SK-N-SH (cell line): ENCODE measurements at regions not wholly inside any gene's neighbourhood (a gene's known extent, or its start where the extent isn't known, plus 50 kb on each side); places are given as distances from the start of the nearest gene placed in this dataset.

Experiments
- CTCF ChIA-PET: fragments of 300-600, 350-600 bp; formaldehyde crosslinking; extraction: SDS; loops from one replicate; lab custom pipeline; 2021; lab: Yijun Ruan, JAX
- POLR2A ChIA-PET: fragments of 350-600 bp; sonication (Branson Sonifier 250); formaldehyde crosslinking; extraction: SDS; loops from one replicate; lab custom pipeline; 2020; ENCODE audit warnings: antibody characterized with exemption, inconsistent platforms; lab: Yijun Ruan, JAX
- DNase-seq: peaks from one replicate; pipeline ENCODE4 v3.0.0; 2012
- H2AFZ ChIP-seq: fragments of 200-600 bp; sonication (generic); 2 replicates; pipeline ENCODE4 v1.8.1; 2016; ENCODE audit warnings: antibody characterized with exemption, mild to moderate bottlenecking, low read depth
- H3F3A ChIP-seq: fragments of 200-600 bp; sonication (generic); replicated peaks from 2 replicates; pipeline ENCODE3; 2016; ENCODE audit warnings: antibody characterized with exemption, mild to moderate bottlenecking; ENCODE audit not compliant: insufficient read depth
- H3K27ac ChIP-seq, 2 experiments: fragments of 200-500 bp in 1 of 2; fragments of 200-600 bp in 1 of 2; sonication (Bioruptor generic) in 1 of 2; sonication (generic), shearing (Covaris generic) in 1 of 2; 2 replicates each; pipeline versions ENCODE4 v1.5.1 to v1.6.1; 2014 to 2016; ENCODE audit warnings: low read depth in 2 of 2, inconsistent platforms in 1 of 2, low read length in 1 of 2, mild to moderate bottlenecking in 1 of 2, mixed read lengths in 1 of 2
- H3K27me3 ChIP-seq: fragments of 200-600 bp; sonication (generic), shearing (Covaris generic); 2 replicates; pipeline ENCODE4 v1.6.1; 2016; ENCODE audit warnings: mixed run types; ENCODE audit not compliant: insufficient read depth
- H3K36me3 ChIP-seq, 2 experiments: fragments of 200-500 bp in 1 of 2; fragments of 200-600 bp in 1 of 2; sonication (Bioruptor generic) in 1 of 2; sonication (generic) in 1 of 2; replicated peaks in 1 of 2; 2 replicates each; pipeline versions ENCODE3 to v1.5.1; 2014 to 2016; ENCODE audit warnings: low read length in 1 of 2, mild to moderate bottlenecking in 1 of 2; ENCODE audit not compliant: insufficient read depth in 2 of 2, control insufficient read depth in 1 of 2
- H3K4me1 ChIP-seq, 2 experiments: fragments of 200-500 bp in 1 of 2; fragments of 200-600 bp in 1 of 2; sonication (Bioruptor generic) in 1 of 2; sonication (generic), shearing (Covaris generic) in 1 of 2; 2 replicates each; pipeline versions ENCODE4 v1.5.1 to v1.6.1; 2014 to 2016; ENCODE audit warnings: low read depth in 1 of 2, low read length in 1 of 2, mixed run types in 1 of 2; ENCODE audit not compliant: insufficient read depth in 2 of 2, control insufficient read depth in 1 of 2
- H3K4me2 ChIP-seq: fragments of 200-600 bp; sonication (generic), shearing (Covaris generic); 2 replicates; pipeline ENCODE4 v1.6.1; 2017; ENCODE audit warnings: mixed run types
- H3K4me3 ChIP-seq, 2 experiments: fragments of 200-500 bp in 1 of 2; fragments of 200-600 bp in 1 of 2; sonication (Bioruptor generic) in 1 of 2; sonication (generic), shearing (Covaris generic) in 1 of 2; 2 replicates each; pipeline versions ENCODE4 v1.5.1 to v1.8.1; 2014 to 2016; ENCODE audit warnings: low read depth in 2 of 2, inconsistent platforms in 1 of 2, low read length in 1 of 2, mild to moderate bottlenecking in 1 of 2, mixed read lengths in 1 of 2, moderate library complexity in 1 of 2
- H3K79me2 ChIP-seq: fragments of 200-600 bp; sonication (generic); 2 replicates; pipeline ENCODE4 v1.8.1; 2017; ENCODE audit warnings: mild to moderate bottlenecking; ENCODE audit not compliant: insufficient read depth
- H3K9ac ChIP-seq: fragments of 200-600 bp; sonication (generic); 2 replicates; pipeline ENCODE4 v1.6.1; 2017; ENCODE audit warnings: mixed run types
- H3K9me2 ChIP-seq: fragments of 200-600 bp; sonication (generic); 2 replicates; pipeline ENCODE4 v1.6.1; 2017; ENCODE audit warnings: mixed run types
- H3K9me3 ChIP-seq: fragments of 200-600 bp; sonication (generic); 2 replicates; pipeline ENCODE4 v1.6.1; 2017; ENCODE audit warnings: mixed run types, mild to moderate bottlenecking, moderate library complexity
- H4K20me1 ChIP-seq: fragments of 200-600 bp; sonication (generic); 2 replicates; pipeline ENCODE4 v1.6.1; 2017; ENCODE audit warnings: mild to moderate bottlenecking, mixed run types; ENCODE audit not compliant: insufficient read depth
- EP300 ChIP-seq, 2 experiments: IDR thresholded peaks; 2 replicates each; pipeline versions ENCODE4 v1.4.0 to v1.6.1; 2012; ENCODE audit warnings: borderline replicate concordance in 1 of 2, low read depth in 1 of 2, low read length in 1 of 2
- FOXJ3 ChIP-seq: sonication (generic); formaldehyde crosslinking; IDR thresholded peaks from 2 replicates; pipeline ENCODE4 v1.5.1; 2020; ENCODE audit warnings: mild to moderate bottlenecking, missing genetic modification reagents
- GABPA ChIP-seq: IDR thresholded peaks from 2 replicates; pipeline ENCODE4 v1.4.0; 2012; ENCODE audit warnings: low read depth, mild to moderate bottlenecking
- GATA2 ChIP-seq: sonication (generic); formaldehyde crosslinking; IDR thresholded peaks from 2 replicates; pipeline ENCODE4 v1.5.0; 2020; ENCODE audit warnings: mild to moderate bottlenecking, missing genetic modification reagents
- JUND ChIP-seq: IDR thresholded peaks from 2 replicates; pipeline ENCODE4 v1.4.0; 2012
- MEF2A ChIP-seq: IDR thresholded peaks from 2 replicates; pipeline ENCODE4 v1.4.0; 2012; ENCODE audit warnings: low read depth, borderline replicate concordance
- MXI1 ChIP-seq: IDR thresholded peaks from 2 replicates; pipeline ENCODE4 v1.6.1; 2012; ENCODE audit warnings: mild to moderate bottlenecking, low read depth, low read length, improper control_type of control experiment
- NRF1 ChIP-seq: IDR thresholded peaks from 2 replicates; pipeline ENCODE4 v1.6.1; 2012; ENCODE audit warnings: low read depth, mild to moderate bottlenecking, low read length
- RAD21 ChIP-seq: IDR thresholded peaks from 2 replicates; pipeline ENCODE4 v1.6.1; 2012; ENCODE audit warnings: mild to moderate bottlenecking, low read length
- RCOR1 ChIP-seq: fragments of 150-350 bp; IDR thresholded peaks from 2 replicates; pipeline ENCODE4 v1.6.1; 2017; ENCODE audit warnings: antibody characterized with exemption, low read length
- REST ChIP-seq: IDR thresholded peaks from 2 replicates; pipeline ENCODE4 v1.6.1; 2012; ENCODE audit warnings: mild to moderate bottlenecking, low read depth, low read length, moderate library complexity
- RXRA ChIP-seq: IDR thresholded peaks from 2 replicates; pipeline ENCODE4 v1.4.0; 2012; ENCODE audit warnings: low read depth, mild to moderate bottlenecking, borderline replicate concordance
- TCF12 ChIP-seq: IDR thresholded peaks from 2 replicates; pipeline ENCODE4 v1.4.0; 2012
- TEAD4 ChIP-seq: IDR thresholded peaks from 2 replicates; pipeline ENCODE4 v1.4.0; 2012; ENCODE audit warnings: mild to moderate bottlenecking, borderline replicate concordance; ENCODE audit not compliant: insufficient read depth
- WGBS: methylation state at CpG from one replicate; pipeline ENCODE4 v1.1.6; 2017; ENCODE audit warnings: low lambda C conversion rate; 5-methylcytosine and 5-hydroxymethylcytosine counted together
- TF ChIP-seq, protein P1 (sequence below): IDR thresholded peaks from 2 replicates; pipeline ENCODE4; 2012
- TF ChIP-seq, protein P2 (sequence below): IDR thresholded peaks from 2 replicates; pipeline ENCODE4 v1.4.0; 2012; ENCODE audit warnings: low read depth, borderline replicate concordance

DNA sequence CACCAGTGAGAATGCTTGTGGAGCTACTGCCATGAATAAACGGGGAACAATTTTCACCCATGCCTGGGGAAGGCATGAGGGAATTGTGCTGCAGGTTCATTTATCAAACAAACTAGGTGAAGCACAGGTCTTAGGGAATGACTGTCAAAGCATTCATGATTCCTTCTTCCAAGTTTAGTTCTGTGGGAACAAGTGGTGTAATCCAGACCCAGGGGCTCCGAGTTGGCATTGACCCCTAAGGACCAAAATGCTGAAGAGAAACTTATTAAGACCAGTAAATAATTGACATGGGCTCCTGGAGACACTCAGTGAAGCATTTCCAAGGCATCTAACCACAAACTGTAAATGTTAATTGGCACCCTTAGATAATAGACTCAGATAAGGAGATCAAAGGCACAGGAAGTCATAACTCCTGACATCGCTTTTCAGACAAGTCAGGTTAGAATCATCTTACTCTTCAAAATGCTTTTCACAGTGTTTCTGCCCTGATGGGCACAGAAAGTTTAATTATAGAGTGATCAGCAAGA, 96.9 kb downstream of the SPP2 start:
- ChIA-PET POLR2A (no interaction called here), CTCF (interaction anchor here (1.1 to 1.2 kb wide), 2 partner anchors 12 to 351 kb away, joined by 4 to 7 read pairs; no protein-coding TSS in a partner anchor)
- Histone ChIP-seq H2AFZ (no peak overlapping the region), H4K20me1 (no peaks in the 10 kb centered on the region), H3K27me3 (no peaks in the 10 kb centered on the region), H3K4me1 (peaks cover 3 to 8% of the 10 kb centered on the region in 2 experiments; a peak in 3 of 4 replicates), H3F3A (peaks cover 10% of the 10 kb centered on the region), H3K79me2 (no peaks in the 10 kb centered on the region)
- TF ChIP-seq TCF12 = peak; percentile 59
- no peak for TF ChIP-seq MXI1
- TF ChIP-seq, protein P1, sequence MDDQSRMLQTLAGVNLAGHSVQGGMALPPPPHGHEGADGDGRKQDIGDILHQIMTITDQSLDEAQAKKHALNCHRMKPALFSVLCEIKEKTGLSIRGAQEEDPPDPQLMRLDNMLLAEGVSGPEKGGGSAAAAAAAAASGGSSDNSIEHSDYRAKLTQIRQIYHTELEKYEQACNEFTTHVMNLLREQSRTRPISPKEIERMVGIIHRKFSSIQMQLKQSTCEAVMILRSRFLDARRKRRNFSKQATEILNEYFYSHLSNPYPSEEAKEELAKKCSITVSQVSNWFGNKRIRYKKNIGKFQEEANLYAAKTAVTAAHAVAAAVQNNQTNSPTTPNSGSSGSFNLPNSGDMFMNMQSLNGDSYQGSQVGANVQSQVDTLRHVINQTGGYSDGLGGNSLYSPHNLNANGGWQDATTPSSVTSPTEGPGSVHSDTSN = peak; percentile 70
- peak in 1 of 2 experiments; percentile 59; a peak in 1 of 4 replicates for TF ChIP-seq EP300 (IDR thresholded peaks at IDR 0.05; ENCODE audit: borderline replicate concordance in 1 of 2, low read depth in 1 of 2, low read length in 1 of 2)
- no peak for TF ChIP-seq RCOR1
- TF ChIP-seq JUND = peak; percentile 17; the same call in 1 of the 2 replicates
- TF ChIP-seq, all 33 proteins: peak for 4
- 91% methylated on average over 3 of the region's 3 CpGs for WGBS
- DNase-seq = no peak
- Histone ChIP-seq H3K4me3 (no peak overlapping the region), H3K9ac (peak overlapping the region; percentile 44; the same call in 1 of the 2 replicates), H3K36me3 (no peaks in the 10 kb centered on the region), H3K4me2 (peak overlapping the region; percentile 58; the same call in 1 of the 2 replicates), H3K9me2 (no peaks in the 10 kb centered on the region), H3K27ac (peak overlapping the region; percentile 64 to 85), H3K9me3 (no peaks in the 10 kb centered on the region)

GRCh38 chr2:234146087-234146826, 95.8 kb downstream of the SPP2 start:
- Histone ChIP-seq H2AFZ (no peak overlapping the region; the same call in 1 of the 2 replicates), H3K4me2 (peak overlapping the region; percentile 58; the same call in 1 of the 2 replicates), H3K9me2 (no peaks in the 10 kb centered on the region), H3K79me2 (no peaks in the 10 kb centered on the region), H3K9me3 (no peaks in the 10 kb centered on the region), H3K27me3 (no peaks in the 10 kb centered on the region), H3F3A (peaks cover 10% of the 10 kb centered on the region), H3K4me3 (no peak overlapping the region), H4K20me1 (no peaks in the 10 kb centered on the region), H3K27ac (peak overlapping the region; percentile 55 to 85), H3K36me3 (no peaks in the 10 kb centered on the region), H3K4me1 (peaks cover 3 to 8% of the 10 kb centered on the region in 2 experiments; a peak in 3 of 4 replicates), H3K9ac (peak overlapping the region; percentile 44; the same call in 1 of the 2 replicates)
- no peak for DNase-seq
- CTCF ChIA-PET = interaction anchor here (1.1 to 1.7 kb wide), 3 partner anchors 10 to 352 kb away, joined by 4 to 7 read pairs (median 5); no protein-coding TSS in a partner anchor
- POLR2A ChIA-PET = no interaction called here
- 48% methylated on average over 8 of the region's 8 CpGs for WGBS
- TF ChIP-seq JUND (peak; percentile 58), TCF12 (peak; percentile 96), NRF1 (no peak), FOXJ3 (CRISPR knock-in tag) (no peak), TEAD4 (peak; percentile 75), EP300 (IDR thresholded peaks at IDR 0.05; ENCODE audit: borderline replicate concordance in 1 of 2, low read depth in 1 of 2, low read length in 1 of 2) (peak; percentile 51 to 93), RXRA (peak; percentile 96), GABPA (peak; percentile 52), MEF2A (no peak), RAD21 (0 out of 2 replicates have a peak, but pooled peaks have one; percentile 27), REST (0 out of 2 replicates have a peak, but pooled peaks have one; percentile 42), MXI1 (no peak), GATA2 (CRISPR knock-in tag) (no peak)
- TF ChIP-seq, protein P2, sequence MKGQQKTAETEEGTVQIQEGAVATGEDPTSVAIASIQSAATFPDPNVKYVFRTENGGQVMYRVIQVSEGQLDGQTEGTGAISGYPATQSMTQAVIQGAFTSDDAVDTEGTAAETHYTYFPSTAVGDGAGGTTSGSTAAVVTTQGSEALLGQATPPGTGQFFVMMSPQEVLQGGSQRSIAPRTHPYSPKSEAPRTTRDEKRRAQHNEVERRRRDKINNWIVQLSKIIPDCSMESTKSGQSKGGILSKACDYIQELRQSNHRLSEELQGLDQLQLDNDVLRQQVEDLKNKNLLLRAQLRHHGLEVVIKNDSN = no peak
- TF ChIP-seq, protein P1 = peak; percentile 94
